ENCODE measurements at regions not wholly inside any gene's neighbourhood (a gene's known extent, or its start where the extent isn't known, plus 50 kb on each side); places are given as distances from the start of the nearest gene placed in this dataset.
"Not testable (repeated sequence)": the region's sequence is repeated elsewhere in the genome, so short reads cannot be mapped to it uniquely, and the experiment has no call there.

- no peak for DNase-seq (ENCODE audit: low spot score)
These were observed 107.5 kb upstream of the PELI1 start for GRCh38 chr2:64251497-64252250.

GRCh38 chr2:64252251-64252978 lies 108.2 kb upstream of the PELI1 start:
- DNase-seq (ENCODE audit: low spot score), result not testable (repeated sequence)

GRCh38 chr2:64253421-64253820 lies 109.2 kb upstream of the PELI1 start:
- not testable (repeated sequence) for DNase-seq (ENCODE audit: low spot score)

GRCh38 chr2:64258566-64258965 lies 114.3 kb upstream of the PELI1 start:
- DNase-seq (ENCODE audit: low spot score), result no peak

GRCh38 chr2:64259312-64259711 lies 115.1 kb upstream of the PELI1 start:
- no peak for DNase-seq (ENCODE audit: low spot score)

GRCh38 chr2:64260093-64260803 lies 116.0 kb upstream of the PELI1 start:
- no peak for DNase-seq (ENCODE audit: low spot score)

GRCh38 chr2:64260817-64261216 lies 116.6 kb upstream of the PELI1 start:
- DNase-seq (ENCODE audit: low spot score), result no peak

- peak; percentile 95 for DNase-seq (ENCODE audit: low spot score)
These were observed 117.9 kb upstream of the PELI1 start for GRCh38 chr2:64262071-64262470.

GRCh38 chr2:64262816-64263215 lies 118.6 kb upstream of the PELI1 start:
- peak; percentile 12 for DNase-seq (ENCODE audit: low spot score)

GRCh38 chr2:64263315-64263714 lies 119.1 kb upstream of the PELI1 start:
- DNase-seq (ENCODE audit: low spot score), result peak; percentile 96

GRCh38 chr2:64267699-64268098 lies 123.5 kb upstream of the PELI1 start:
- no peak for DNase-seq (ENCODE audit: low spot score)

GRCh38 chr2:64268330-64269048 lies 124.3 kb upstream of the PELI1 start:
- DNase-seq (ENCODE audit: low spot score), result no peak

- DNase-seq (ENCODE audit: low spot score), result peak; percentile 90
These were observed 129.5 kb upstream of the PELI1 start for GRCh38 chr2:64273524-64274398.

GRCh38 chr2:64274399-64275173 lies 130.4 kb upstream of the PELI1 start:
- DNase-seq (ENCODE audit: low spot score), result no peak

- no peak for DNase-seq (ENCODE audit: low spot score)
These were observed 130.9 kb upstream of the PELI1 start for GRCh38 chr2:64275174-64275466.

GRCh38 chr2:64276417-64277095 lies 132.3 kb upstream of the PELI1 start:
- no peak for DNase-seq (ENCODE audit: low spot score)

- DNase-seq (ENCODE audit: low spot score), result peak; percentile 53
These were observed 133.1 kb upstream of the PELI1 start for GRCh38 chr2:64277101-64277849.

GRCh38 chr2:64280812-64281211 lies 136.6 kb upstream of the PELI1 start:
- not testable (repeated sequence) for DNase-seq (ENCODE audit: low spot score)

- DNase-seq (ENCODE audit: low spot score), result no peak
These were observed 138.9 kb upstream of the PELI1 start for GRCh38 chr2:64283006-64283570.
